ENCODE measurements at regions not wholly inside any gene's neighbourhood (a gene's known extent, or its start where the extent isn't known, plus 50 kb on each side); places are given as distances from the start of the nearest gene placed in this dataset.

DNA sequence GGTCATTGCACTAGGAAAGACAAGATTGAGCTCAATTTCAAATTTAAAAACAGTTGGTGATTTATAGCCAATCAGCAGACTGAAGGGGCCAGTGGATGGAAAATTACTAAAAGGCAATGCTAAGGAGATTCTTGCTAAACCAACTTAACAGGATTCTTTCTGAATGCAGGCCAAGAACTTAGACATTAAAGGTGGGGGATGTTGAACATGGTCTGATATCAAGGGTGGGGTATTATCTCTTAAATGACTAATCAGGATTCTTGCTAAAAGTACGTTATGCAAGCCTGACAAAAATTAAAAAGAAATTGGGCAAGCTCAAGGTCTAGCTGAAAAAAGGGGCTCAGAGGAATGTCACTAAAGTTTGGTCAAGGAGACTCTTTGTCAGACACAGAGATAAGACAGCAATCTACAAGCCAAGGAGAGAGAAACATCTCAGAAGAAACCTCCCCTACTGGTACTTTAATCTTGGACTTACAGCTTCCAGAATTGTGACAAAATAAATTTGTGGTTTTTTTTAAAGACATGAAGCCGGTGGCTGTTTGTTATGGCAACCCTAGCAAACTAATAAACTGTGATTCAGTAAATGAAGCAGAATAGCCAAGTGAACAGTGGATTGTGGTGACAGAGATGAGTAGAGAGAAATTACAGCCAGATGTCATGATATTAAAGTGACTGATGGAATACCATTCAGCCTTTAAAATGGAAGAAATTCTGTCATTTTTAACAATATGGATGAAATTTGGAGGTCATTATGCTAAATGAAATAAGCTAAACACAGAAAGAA, 120.3 kb upstream of the KLHL4 start (continued):
- no peak for TF ChIP-seq SPI1 (IDR thresholded peaks at IDR 0.05; ENCODE audit: borderline replicate concordance, insufficient read depth, low read depth, low read length)

DNA sequence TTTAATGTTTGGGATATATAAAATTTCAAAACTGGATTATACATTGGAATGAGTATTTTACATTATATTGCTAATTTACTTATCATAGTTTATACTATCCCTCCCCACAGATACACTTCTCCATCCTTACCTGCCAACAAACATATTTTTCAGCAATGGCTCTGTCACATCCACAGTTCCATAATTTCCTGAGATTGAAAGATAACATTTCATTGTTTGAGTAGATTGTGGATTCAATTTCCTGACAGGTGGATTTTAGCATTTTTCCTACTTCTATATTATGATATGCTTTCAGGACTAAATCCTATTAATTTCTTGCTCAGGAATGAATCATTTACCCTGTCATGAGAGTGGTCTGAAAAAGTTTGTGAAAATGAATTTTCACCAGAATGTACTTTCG, 115.3 kb upstream of the KLHL4 start:
- ChIA-PET RAD21 (ENCODE audit: unreplicated experiment) (no interaction called here), POLR2A (no interaction called here), SMC1A (ENCODE audit: uncharacterized antibody, unreplicated experiment) (no interaction called here), CTCF (no interaction called here)
- in situ Hi-C loops (cut with MboI) (no loop called here), intact Hi-C loops (cut with micrococcal nuclease; ENCODE audit: unreplicated experiment) (no loop called here)
- no TSS peak for BruUV-seq (replicated peaks)
- WGBS (ENCODE audit: insufficient coverage, insufficient replicate concordance, low lambda C conversion rate, missing lambda C conversion rate), result 0% methylated on average over 1 of the region's 1 CpG
- no peaks in the 10 kb centered on the region for H3K79me2 ChIP-seq (ENCODE audit: control insufficient read depth, insufficient read depth, low read length)
- no peaks in the 10 kb centered on the region for H3K4me1 ChIP-seq (ENCODE audit: control insufficient read depth, insufficient read depth, low read length)
- no peaks in the 10 kb centered on the region; the same call in 2 of the 3 replicates for H3K9me3 ChIP-seq (replicated peaks; ENCODE audit: control insufficient read depth, insufficient read depth, low read length)
- TF ChIP-seq DPF2 (IDR thresholded peaks at IDR 0.05) (no peak), SMARCA5 (IDR thresholded peaks at IDR 0.05) (no peak), STAT1 (conservative IDR thresholded peaks at IDR 0.05) (no peak), TCF7 (IDR thresholded peaks at IDR 0.05; ENCODE audit: borderline replicate concordance) (no peak)
- FAIRE-seq, result no peak
- no peaks in the 10 kb centered on the region for H3K27me3 ChIP-seq (replicated peaks in 1 of 2; ENCODE audit: control insufficient read depth in 2 of 2, insufficient read depth in 2 of 2, low read length in 1 of 2)
- H3K4me2 ChIP-seq (ENCODE audit: control insufficient read depth, insufficient read depth), result no peak overlapping the region
- no peak overlapping the region for H2AFZ ChIP-seq (ENCODE audit: control insufficient read depth, low read depth, low read length)
- no peak overlapping the region for H3K27ac ChIP-seq (ENCODE audit: control insufficient read depth, insufficient read depth)
- no peaks in the 10 kb centered on the region for H4K20me1 ChIP-seq (ENCODE audit: control insufficient read depth, insufficient read depth)
- ATAC-seq, result no peak
- no peak overlapping the region for H3K9ac ChIP-seq (ENCODE audit: control insufficient read depth, insufficient read depth, low read length)
- H3K4me3 ChIP-seq, result no peak overlapping the region
- no peaks in the 10 kb centered on the region for H3K36me3 ChIP-seq (ENCODE audit: control insufficient read depth in 2 of 2, insufficient read depth in 2 of 2, low read length in 1 of 2)
- DNase-seq (ENCODE audit: low read depth, low spot score), result no peak

DNA sequence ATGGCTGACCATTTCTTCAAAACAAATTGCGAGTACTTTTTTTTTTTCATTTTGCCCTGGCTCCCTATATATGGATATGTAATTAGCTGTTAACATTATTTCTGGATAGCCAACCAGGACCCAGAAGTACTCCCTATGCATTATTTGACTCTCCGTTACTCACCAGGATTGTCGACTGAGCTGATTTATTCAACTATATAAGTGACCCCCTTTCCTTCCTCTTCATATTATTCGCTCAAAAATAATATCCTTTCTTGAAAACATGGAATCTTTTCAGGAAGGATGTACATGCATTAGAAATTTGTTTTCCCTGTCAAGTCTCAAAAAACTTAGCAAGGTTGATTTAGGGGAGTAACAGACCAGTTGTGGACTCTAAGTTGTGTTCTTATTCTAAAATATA, 114.1 kb upstream of the KLHL4 start:
- no TSS peak for BruUV-seq (replicated peaks)
- Histone ChIP-seq H3K9ac (ENCODE audit: control insufficient read depth, insufficient read depth, low read length) (no peak overlapping the region), H3K4me3 (no peak overlapping the region), H2AFZ (ENCODE audit: control insufficient read depth, low read depth, low read length) (no peak overlapping the region), H3K9me3 (replicated peaks; ENCODE audit: control insufficient read depth, insufficient read depth, low read length) (no peaks in the 10 kb centered on the region; the same call in 2 of the 3 replicates), H3K4me2 (ENCODE audit: control insufficient read depth, insufficient read depth) (no peak overlapping the region), H4K20me1 (ENCODE audit: control insufficient read depth, insufficient read depth) (no peaks in the 10 kb centered on the region), H3K27me3 (replicated peaks in 1 of 2; ENCODE audit: control insufficient read depth in 2 of 2, insufficient read depth in 2 of 2, low read length in 1 of 2) (no peaks in the 10 kb centered on the region), H3K36me3 (ENCODE audit: control insufficient read depth in 2 of 2, insufficient read depth in 2 of 2, low read length in 1 of 2) (no peaks in the 10 kb centered on the region), H3K4me1 (ENCODE audit: control insufficient read depth, insufficient read depth, low read length) (no peaks in the 10 kb centered on the region), H3K27ac (ENCODE audit: control insufficient read depth, insufficient read depth) (no peak overlapping the region), H3K79me2 (ENCODE audit: control insufficient read depth, insufficient read depth, low read length) (no peaks in the 10 kb centered on the region)
- no peak for FAIRE-seq
- no peak for DNase-seq (ENCODE audit: low read depth, low spot score)
- ChIA-PET SMC1A (ENCODE audit: uncharacterized antibody, unreplicated experiment) (interaction anchor here (0.6 kb wide), 1 partner anchor 808 kb away, joined by 3 read pairs; no protein-coding TSS in a partner anchor), POLR2A (no interaction called here), RAD21 (ENCODE audit: unreplicated experiment) (no interaction called here), CTCF (no interaction called here)
- intact Hi-C loops (cut with micrococcal nuclease; ENCODE audit: unreplicated experiment), result no loop called here
- WGBS (ENCODE audit: insufficient coverage, insufficient replicate concordance, low lambda C conversion rate, missing lambda C conversion rate), result 21% methylated on average over 4 of the region's 4 CpGs
- ATAC-seq, result no peak
- in situ Hi-C loops (cut with MboI), result no loop called here
- TF ChIP-seq RAD51 (IDR thresholded peaks at IDR 0.05), result no peak
- TF ChIP-seq, protein P1, sequence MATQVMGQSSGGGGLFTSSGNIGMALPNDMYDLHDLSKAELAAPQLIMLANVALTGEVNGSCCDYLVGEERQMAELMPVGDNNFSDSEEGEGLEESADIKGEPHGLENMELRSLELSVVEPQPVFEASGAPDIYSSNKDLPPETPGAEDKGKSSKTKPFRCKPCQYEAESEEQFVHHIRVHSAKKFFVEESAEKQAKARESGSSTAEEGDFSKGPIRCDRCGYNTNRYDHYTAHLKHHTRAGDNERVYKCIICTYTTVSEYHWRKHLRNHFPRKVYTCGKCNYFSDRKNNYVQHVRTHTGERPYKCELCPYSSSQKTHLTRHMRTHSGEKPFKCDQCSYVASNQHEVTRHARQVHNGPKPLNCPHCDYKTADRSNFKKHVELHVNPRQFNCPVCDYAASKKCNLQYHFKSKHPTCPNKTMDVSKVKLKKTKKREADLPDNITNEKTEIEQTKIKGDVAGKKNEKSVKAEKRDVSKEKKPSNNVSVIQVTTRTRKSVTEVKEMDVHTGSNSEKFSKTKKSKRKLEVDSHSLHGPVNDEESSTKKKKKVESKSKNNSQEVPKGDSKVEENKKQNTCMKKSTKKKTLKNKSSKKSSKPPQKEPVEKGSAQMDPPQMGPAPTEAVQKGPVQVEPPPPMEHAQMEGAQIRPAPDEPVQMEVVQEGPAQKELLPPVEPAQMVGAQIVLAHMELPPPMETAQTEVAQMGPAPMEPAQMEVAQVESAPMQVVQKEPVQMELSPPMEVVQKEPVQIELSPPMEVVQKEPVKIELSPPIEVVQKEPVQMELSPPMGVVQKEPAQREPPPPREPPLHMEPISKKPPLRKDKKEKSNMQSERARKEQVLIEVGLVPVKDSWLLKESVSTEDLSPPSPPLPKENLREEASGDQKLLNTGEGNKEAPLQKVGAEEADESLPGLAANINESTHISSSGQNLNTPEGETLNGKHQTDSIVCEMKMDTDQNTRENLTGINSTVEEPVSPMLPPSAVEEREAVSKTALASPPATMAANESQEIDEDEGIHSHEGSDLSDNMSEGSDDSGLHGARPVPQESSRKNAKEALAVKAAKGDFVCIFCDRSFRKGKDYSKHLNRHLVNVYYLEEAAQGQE (IDR thresholded peaks at IDR 0.05; ENCODE audit: low read depth, low read length), result no peak
- TF ChIP-seq, protein P2, sequence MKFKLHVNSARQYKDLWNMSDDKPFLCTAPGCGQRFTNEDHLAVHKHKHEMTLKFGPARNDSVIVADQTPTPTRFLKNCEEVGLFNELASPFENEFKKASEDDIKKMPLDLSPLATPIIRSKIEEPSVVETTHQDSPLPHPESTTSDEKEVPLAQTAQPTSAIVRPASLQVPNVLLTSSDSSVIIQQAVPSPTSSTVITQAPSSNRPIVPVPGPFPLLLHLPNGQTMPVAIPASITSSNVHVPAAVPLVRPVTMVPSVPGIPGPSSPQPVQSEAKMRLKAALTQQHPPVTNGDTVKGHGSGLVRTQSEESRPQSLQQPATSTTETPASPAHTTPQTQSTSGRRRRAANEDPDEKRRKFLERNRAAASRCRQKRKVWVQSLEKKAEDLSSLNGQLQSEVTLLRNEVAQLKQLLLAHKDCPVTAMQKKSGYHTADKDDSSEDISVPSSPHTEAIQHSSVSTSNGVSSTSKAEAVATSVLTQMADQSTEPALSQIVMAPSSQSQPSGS (IDR thresholded peaks at IDR 0.05; ENCODE audit: low read length), result no peak
- no peak for TF ChIP-seq ZNF24 (IDR thresholded peaks at IDR 0.05)
- TF ChIP-seq ZNF622 (IDR thresholded peaks at IDR 0.05), result no peak
- TF ChIP-seq SREBF2 (IDR thresholded peaks at IDR 0.05; ENCODE audit: low read length), result no peak
- no peak for TF ChIP-seq POU2F2 (IDR thresholded peaks at IDR 0.05; ENCODE audit: borderline replicate concordance, low read depth, low read length)
- TF ChIP-seq EGR1 (IDR thresholded peaks at IDR 0.05; ENCODE audit: borderline replicate concordance in 1 of 2, low read depth in 2 of 2, low read length in 2 of 2), result no peak

All from GM12878 (cell line).